ENCODE measurements at regions not wholly inside any gene's neighbourhood (a gene's known extent, or its start where the extent isn't known, plus 50 kb on each side); places are given as distances from the start of the nearest gene placed in this dataset.

DNA sequence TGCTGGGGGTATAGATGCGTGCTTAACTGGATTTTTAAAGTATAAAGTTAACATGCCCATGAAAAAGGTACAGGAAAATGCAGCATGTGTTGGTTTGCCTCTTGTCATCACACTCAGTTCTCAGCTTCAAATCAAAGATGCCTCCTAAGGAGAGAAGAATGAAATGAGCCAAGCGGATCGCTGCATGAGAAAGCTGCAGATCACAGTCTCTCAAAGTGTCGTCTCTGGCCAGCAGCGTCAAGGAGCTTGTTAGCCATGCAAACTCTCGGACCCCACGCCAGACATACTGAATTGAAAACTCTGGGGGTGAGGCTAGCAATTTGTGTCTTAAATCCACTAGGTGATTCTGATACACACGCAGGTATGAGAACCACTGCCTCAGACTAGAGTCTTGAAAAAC is 297.2 kb downstream of the AJAP1 start:
- no peak overlapping the region for H3K4me3 Mint-ChIP-seq
- peaks cover 19% of the 10 kb centered on the region for H3K9me3 Mint-ChIP-seq (ENCODE audit: low read depth)
- H3K27me3 Mint-ChIP-seq, result peaks cover 5% of the 10 kb centered on the region
- no peaks in the 10 kb centered on the region for H3K36me3 Mint-ChIP-seq
- no peak overlapping the region for H3K27ac Mint-ChIP-seq
- no peaks in the 10 kb centered on the region for H3K4me1 Mint-ChIP-seq (ENCODE audit: low read depth)

DNA sequence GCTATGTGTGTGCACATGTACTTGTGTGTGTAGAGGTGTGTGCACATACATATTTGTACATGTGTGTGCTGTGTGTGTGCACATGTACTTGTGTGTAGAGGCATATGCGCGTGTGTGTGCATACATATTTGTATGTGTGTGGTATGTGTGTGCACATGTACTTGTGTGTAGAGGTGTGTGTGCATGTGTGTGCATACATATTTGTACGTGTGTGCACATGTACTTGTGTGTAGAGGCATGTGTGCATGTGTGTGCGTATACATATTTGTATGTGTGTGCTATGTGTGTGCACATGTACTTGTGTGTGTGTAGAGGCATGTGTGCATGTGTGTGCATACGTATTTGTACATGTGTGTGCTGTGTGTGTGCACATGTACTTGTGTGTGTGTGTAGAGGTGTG is 291.9 kb downstream of the AJAP1 start:
- no peak overlapping the region for H3K4me3 Mint-ChIP-seq
- no peak overlapping the region for H3K27ac Mint-ChIP-seq
- no peaks in the 10 kb centered on the region for H3K9me3 Mint-ChIP-seq (ENCODE audit: low read depth)
- no peaks in the 10 kb centered on the region for H3K4me1 Mint-ChIP-seq (ENCODE audit: low read depth)
- peaks cover 15% of the 10 kb centered on the region for H3K27me3 Mint-ChIP-seq
- H3K36me3 Mint-ChIP-seq, result no peaks in the 10 kb centered on the region

DNA sequence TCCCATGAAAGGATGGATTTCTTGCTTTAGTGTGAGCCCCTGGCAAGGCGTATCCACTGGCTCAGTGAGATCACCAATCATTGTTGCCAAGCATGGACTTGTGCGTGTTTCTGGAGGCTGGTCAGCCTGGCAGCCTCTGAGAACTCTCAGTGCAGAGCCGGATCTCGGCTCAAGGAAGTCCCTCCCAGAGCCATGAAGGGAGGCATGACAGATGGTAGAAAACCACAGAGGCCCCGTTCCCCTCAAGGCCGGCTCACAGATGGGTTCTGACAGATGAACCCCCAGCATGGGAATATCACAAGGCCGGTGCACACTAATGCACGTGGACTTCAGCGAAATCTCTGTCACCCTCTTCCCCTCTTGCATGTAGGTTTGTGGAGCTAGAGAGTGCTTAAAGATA is 290.5 kb downstream of the AJAP1 start:
- Mint-ChIP-seq H3K4me3 (no peak overlapping the region), H3K9me3 (ENCODE audit: low read depth) (no peaks in the 10 kb centered on the region), H3K36me3 (no peaks in the 10 kb centered on the region), H3K4me1 (ENCODE audit: low read depth) (no peaks in the 10 kb centered on the region), H3K27ac (no peak overlapping the region), H3K27me3 (peaks cover 12% of the 10 kb centered on the region)

DNA sequence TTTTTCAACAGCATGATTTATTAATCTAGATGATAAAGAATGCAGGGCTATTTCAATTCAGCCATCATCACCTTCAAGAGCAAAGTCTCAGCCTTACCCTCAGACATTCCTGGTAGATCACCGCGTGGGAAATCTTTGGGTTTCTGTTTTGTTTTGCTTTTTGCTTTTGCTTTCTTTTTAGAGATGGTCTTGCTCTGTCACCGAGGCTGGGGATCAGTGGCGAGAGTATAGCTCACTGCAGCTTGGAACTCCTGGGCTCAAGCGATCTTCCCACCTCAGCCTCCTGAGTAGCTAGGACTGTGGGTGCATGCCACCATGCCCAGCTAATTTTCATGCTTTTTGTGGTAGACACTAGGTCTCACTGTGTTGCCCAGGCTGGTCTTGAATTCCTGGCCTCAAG is 289.7 kb downstream of the AJAP1 start:
- H3K36me3 Mint-ChIP-seq, result no peaks in the 10 kb centered on the region
- no peaks in the 10 kb centered on the region for H3K9me3 Mint-ChIP-seq (ENCODE audit: low read depth)
- peaks cover 12% of the 10 kb centered on the region for H3K27me3 Mint-ChIP-seq
- H3K4me3 Mint-ChIP-seq, result no peak overlapping the region
- H3K27ac Mint-ChIP-seq, result no peak overlapping the region
- no peaks in the 10 kb centered on the region for H3K4me1 Mint-ChIP-seq (ENCODE audit: low read depth)

DNA sequence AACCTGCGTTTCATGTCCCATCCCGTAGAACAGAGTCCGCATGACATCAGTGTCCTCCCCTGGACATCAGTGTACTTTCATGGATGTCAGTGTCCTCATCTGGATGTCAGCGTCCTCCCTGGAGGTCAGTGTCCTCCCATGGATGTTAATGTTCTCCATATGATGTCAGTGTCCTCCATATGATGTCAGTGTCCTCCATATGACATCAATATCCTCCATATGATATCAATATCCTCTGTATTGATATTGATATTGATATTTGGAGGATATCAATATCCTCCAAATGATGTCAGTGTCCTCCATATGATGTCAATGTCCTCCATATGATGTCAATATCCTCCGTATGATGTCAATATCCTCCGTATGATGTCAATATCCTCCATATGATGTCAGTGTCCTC is 284.9 kb downstream of the AJAP1 start:
- H3K4me1 Mint-ChIP-seq (ENCODE audit: low read depth), result no peaks in the 10 kb centered on the region
- peaks cover 6% of the 10 kb centered on the region for H3K27me3 Mint-ChIP-seq
- no peaks in the 10 kb centered on the region for H3K9me3 Mint-ChIP-seq (ENCODE audit: low read depth)
- H3K36me3 Mint-ChIP-seq, result no peaks in the 10 kb centered on the region
- no peak overlapping the region for H3K4me3 Mint-ChIP-seq
- H3K27ac Mint-ChIP-seq, result no peak overlapping the region

DNA sequence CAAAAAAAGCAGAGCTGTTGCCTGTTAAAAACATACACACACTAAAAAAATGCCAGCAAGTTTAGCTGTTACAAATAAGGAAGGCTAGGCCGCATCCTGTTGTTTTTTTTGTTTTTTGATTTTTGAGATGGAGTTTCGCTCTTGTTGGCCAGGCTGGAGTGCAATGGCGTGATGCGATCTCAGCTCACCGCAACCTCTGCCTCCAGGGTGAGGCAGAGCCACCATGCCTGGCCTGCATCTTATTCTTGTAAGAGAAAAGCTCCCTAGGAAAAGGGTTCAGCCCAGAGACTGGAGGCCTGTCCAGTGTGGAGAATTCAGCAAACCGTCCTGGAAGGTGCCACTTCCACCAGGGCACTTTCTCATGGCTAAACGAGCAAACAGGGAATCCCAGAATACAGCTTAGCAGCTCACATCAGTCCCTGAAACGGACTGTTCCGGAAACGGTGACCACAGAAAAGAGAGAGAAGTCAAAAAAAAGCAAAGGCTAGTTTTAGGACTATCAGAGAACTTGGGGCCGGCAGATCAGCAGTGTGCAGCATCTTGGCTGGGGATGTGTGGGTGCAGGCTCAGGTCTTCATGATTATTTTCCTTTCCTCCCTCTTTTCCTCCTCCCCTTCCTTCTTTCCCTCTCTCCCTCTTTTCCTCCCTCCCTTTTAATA is 283.6 kb downstream of the AJAP1 start:
- Mint-ChIP-seq H3K4me3 (no peak overlapping the region), H3K27me3 (peaks cover 2% of the 10 kb centered on the region), H3K36me3 (no peaks in the 10 kb centered on the region), H3K27ac (no peak overlapping the region), H3K9me3 (ENCODE audit: low read depth) (no peaks in the 10 kb centered on the region), H3K4me1 (ENCODE audit: low read depth) (no peaks in the 10 kb centered on the region)

DNA sequence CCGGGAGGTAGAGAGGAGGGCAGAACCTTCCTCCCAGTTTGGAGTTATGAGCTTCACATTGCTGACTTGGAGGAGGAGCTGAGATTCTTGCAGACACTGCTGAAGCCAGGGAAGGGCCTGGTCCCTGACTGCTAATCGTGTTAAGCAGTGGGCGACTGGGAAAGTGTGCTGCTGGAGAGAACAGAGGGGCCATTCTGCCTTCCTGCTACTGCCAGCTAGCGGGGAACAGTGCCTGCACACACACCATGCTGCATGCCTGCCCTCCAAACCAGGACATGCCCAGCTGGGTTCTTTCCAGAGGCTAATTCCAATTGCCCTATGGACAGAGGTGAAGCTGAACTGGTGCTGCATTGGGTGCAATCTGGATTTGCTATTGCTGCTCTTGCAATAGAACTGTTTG is 281.4 kb downstream of the AJAP1 start:
- Mint-ChIP-seq H3K4me1 (ENCODE audit: low read depth) (no peaks in the 10 kb centered on the region), H3K27ac (no peak overlapping the region), H3K27me3 (no peaks in the 10 kb centered on the region), H3K9me3 (ENCODE audit: low read depth) (no peaks in the 10 kb centered on the region), H3K4me3 (no peak overlapping the region), H3K36me3 (no peaks in the 10 kb centered on the region)

DNA sequence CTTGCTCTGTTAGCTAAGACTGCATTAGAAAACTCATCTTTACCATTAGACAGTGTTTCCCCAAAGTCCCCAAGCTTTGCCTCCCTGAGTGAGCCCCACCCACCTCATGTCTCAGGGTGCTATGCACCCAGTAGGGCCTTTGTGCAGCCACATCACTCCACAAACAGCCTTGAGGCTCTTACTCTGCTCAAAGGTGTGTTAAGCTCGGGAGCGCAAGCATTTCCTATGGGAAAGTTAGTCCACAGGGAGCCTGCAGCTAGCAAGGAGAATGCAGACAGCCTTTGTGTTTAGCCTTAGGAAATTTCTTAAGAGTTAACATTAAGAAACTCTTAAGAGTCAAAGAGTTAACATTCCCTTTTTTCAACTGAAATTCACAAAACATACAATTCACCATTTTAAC is 278.8 kb downstream of the AJAP1 start:
- no peaks in the 10 kb centered on the region for H3K27me3 Mint-ChIP-seq
- no peaks in the 10 kb centered on the region for H3K9me3 Mint-ChIP-seq (ENCODE audit: low read depth)
- H3K27ac Mint-ChIP-seq, result no peak overlapping the region
- H3K4me1 Mint-ChIP-seq (ENCODE audit: low read depth), result no peaks in the 10 kb centered on the region
- H3K4me3 Mint-ChIP-seq, result no peak overlapping the region
- no peaks in the 10 kb centered on the region for H3K36me3 Mint-ChIP-seq

DNA sequence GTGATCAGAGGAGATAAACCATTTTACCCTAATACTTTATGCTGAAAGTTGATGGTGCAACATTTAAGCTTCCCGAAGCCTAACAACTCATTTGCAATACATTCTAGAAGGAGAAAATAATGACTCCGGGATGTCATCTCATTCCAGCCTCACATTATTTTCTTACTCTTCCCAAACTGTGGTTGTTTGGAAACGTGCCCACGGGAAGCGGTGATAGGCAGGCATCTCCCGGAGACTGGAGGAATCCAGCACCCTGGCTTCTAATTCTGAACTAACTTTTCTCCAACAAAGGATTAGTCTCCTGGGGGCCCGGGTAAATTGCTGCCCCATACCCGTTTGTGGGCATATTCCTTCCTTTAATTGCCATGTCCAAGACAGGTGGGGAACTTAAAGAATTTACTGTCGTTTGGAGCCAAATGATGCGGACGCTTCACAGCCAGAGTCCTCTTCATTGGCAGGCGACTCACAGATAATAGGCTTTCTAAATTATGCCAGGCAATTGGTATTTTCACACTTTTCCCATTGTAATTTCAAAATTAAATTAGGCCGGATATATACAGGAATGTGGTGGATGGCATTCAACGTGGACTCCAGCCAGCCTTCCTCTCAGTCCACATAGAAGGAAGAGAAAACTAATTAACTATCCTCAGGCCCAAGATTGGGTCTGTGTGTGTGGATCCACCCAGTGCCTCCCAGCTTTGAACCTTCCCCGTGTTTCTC is 278.1 kb downstream of the AJAP1 start:
- Mint-ChIP-seq H3K36me3 (no peaks in the 10 kb centered on the region), H3K9me3 (ENCODE audit: low read depth) (no peaks in the 10 kb centered on the region), H3K27ac (no peak overlapping the region)

DNA sequence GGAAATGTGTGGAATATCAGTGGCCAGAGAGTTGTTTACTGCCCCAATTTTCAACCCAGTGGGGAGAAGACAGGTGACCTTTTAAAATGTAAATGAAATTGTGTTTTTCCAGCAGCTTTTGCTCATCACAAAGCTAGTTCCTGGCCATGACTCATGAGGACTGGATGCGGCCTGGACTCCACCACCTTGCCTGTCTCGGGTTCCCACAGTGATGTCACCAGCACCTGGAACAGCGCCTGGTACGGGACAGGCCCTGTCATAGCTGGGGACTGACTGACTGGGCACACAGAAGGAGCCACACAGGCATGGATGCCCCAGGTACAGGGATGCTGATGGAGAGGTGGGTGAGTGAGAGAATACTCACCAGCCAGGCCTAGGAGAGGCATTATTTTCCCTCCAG is 277.1 kb downstream of the AJAP1 start:
- no peaks in the 10 kb centered on the region for H3K4me1 Mint-ChIP-seq (ENCODE audit: low read depth)
- no peaks in the 10 kb centered on the region for H3K9me3 Mint-ChIP-seq (ENCODE audit: low read depth)
- H3K36me3 Mint-ChIP-seq, result no peaks in the 10 kb centered on the region
- H3K27me3 Mint-ChIP-seq, result no peaks in the 10 kb centered on the region
- no peak overlapping the region for H3K27ac Mint-ChIP-seq
- H3K4me3 Mint-ChIP-seq, result no peak overlapping the region

More for the DNA sequence above, 278.1 kb downstream of the AJAP1 start:
- Mint-ChIP-seq H3K4me3 (no peak overlapping the region), H3K27me3 (no peaks in the 10 kb centered on the region), H3K4me1 (ENCODE audit: low read depth) (no peaks in the 10 kb centered on the region)

DNA sequence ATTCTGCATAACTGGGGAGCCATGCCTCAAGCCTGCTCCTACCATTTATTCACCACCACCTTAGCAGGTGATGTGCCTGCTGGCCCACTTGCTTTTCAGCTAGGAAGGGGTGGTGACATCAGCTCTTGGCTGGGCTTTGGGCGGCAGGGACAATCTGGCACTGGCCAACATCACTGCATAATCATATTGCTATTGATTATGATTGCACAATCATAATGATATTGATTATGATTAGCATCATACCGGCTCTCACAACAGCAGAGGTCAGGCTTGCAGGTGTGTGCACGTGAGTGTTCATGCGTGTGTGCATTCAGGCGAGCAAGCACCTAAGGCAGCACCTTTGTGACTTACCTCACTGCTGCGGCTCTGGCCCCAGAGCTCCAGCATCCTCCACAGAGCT is 273.8 kb downstream of the AJAP1 start:
- no peaks in the 10 kb centered on the region for H3K4me1 Mint-ChIP-seq (ENCODE audit: low read depth)
- H3K36me3 Mint-ChIP-seq, result no peaks in the 10 kb centered on the region
- H3K27ac Mint-ChIP-seq, result no peak overlapping the region
- no peaks in the 10 kb centered on the region for H3K27me3 Mint-ChIP-seq
- H3K4me3 Mint-ChIP-seq, result no peak overlapping the region
- H3K9me3 Mint-ChIP-seq (ENCODE audit: low read depth), result no peaks in the 10 kb centered on the region

DNA sequence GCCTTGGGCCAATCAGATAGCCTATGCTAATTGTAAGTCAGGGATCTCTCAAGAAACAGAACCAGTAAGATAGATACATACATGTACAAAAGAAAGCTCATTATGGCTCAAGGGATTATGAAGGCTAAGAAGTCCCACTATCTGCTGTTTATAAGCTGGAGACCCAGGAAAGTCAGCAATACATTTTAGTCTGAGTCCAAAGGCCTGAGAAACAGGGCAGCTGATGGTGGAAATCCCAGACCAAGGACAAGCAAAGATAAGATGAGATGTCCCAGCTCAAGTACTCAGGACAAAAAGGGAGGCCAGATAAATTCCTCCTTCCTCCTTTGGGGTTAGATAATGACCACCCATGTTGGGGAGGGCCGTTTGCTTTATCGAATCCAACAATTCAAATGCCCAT is 269.9 kb downstream of the AJAP1 start:
- no peaks in the 10 kb centered on the region for H3K4me1 Mint-ChIP-seq (ENCODE audit: low read depth)
- H3K36me3 Mint-ChIP-seq, result no peaks in the 10 kb centered on the region
- peaks cover 9% of the 10 kb centered on the region for H3K9me3 Mint-ChIP-seq (ENCODE audit: low read depth)
- peaks cover 3% of the 10 kb centered on the region for H3K27me3 Mint-ChIP-seq
- no peak overlapping the region for H3K4me3 Mint-ChIP-seq
- H3K27ac Mint-ChIP-seq, result no peak overlapping the region

DNA sequence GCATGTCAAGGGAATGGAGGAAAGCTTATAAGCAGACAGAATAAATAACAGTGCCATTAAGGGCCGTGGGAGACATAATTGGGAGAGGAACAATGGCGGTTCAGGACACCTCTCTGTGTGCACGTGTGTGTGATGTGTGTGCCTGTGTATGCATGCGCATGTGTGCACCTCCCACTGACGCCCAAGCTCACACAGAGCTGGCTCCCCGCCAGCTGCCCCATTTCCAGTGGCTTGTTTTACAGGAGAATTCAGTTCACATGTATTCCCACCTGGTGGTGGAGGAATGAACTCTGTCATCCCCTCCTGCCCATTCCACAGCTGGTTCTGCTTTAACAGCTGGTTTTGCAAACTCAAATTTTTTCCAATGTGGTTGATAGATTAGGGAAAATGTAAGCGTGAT is 262.2 kb downstream of the AJAP1 start:
- Mint-ChIP-seq H3K4me3 (no peak overlapping the region), H3K27me3 (peaks cover 6% of the 10 kb centered on the region), H3K4me1 (ENCODE audit: low read depth) (no peaks in the 10 kb centered on the region), H3K9me3 (ENCODE audit: low read depth) (peaks cover 13% of the 10 kb centered on the region), H3K36me3 (no peaks in the 10 kb centered on the region), H3K27ac (no peak overlapping the region)

DNA sequence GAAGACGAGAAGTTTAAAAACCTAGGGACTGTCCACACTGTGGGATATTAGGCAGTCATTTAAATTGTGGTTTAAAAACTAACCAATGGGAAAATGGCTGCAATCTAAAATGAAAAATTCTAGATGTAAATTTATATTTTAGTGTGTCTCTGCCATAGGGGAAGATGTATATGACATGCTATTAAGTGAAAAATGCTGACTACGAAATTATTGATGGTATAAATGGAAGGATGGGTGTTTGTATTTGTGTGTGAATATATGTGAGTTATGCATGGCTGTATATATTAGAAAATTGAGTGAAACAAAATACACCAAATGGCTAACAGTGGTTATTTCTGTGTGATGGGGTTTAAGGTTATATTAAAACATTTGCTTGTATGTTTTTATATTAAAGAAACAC is 260.7 kb downstream of the AJAP1 start:
- H3K4me1 Mint-ChIP-seq (ENCODE audit: low read depth), result no peaks in the 10 kb centered on the region
- no peak overlapping the region for H3K27ac Mint-ChIP-seq
- H3K9me3 Mint-ChIP-seq (ENCODE audit: low read depth), result peaks cover 12% of the 10 kb centered on the region
- no peak overlapping the region for H3K4me3 Mint-ChIP-seq
- H3K27me3 Mint-ChIP-seq, result peaks cover 3% of the 10 kb centered on the region
- no peaks in the 10 kb centered on the region for H3K36me3 Mint-ChIP-seq

DNA sequence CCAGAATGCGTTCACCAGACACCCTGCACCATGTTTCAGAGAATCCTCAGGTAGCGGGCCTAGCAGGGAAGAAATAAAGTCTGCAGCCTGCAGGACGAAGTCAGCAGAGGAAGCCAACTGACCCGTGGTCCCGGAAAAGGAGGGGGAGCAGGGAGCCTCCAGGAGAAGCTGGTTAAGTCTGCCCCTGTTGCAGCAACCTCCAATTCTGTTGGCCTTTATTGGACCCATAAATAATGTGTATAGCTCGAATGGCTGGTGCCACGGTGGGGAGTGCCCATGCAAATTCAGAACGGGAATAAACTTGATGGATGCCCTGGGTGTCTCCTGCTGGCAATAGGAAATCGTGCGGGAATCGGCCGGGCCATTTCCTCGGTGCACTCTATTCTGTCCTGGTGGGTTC is 254.1 kb downstream of the AJAP1 start:
- H3K4me3 Mint-ChIP-seq, result no peak overlapping the region
- H3K9me3 Mint-ChIP-seq (ENCODE audit: low read depth), result peaks cover 4% of the 10 kb centered on the region
- H3K4me1 Mint-ChIP-seq (ENCODE audit: low read depth), result no peaks in the 10 kb centered on the region
- H3K36me3 Mint-ChIP-seq, result no peaks in the 10 kb centered on the region
- no peaks in the 10 kb centered on the region for H3K27me3 Mint-ChIP-seq
- H3K27ac Mint-ChIP-seq, result no peak overlapping the region

DNA sequence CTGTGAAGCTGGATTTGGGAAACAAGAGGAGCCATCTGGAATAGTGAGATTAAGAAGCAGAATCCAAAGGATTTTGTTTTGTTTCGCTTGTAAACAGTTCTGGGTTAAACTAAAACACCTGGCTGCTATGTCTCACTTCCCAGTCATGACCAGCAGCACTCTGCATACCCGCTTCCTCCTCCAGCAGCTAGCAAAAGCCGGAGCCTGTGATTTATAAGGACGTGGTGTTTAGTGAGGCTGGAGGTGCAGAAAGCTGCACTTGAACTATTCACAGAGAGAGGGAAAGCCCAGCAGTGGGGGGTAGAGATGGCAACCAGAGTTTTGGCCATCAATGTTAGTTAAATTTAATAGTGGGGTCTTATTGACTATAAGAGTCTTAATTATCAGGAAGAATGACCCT is 240.2 kb downstream of the AJAP1 start:
- H3K36me3 Mint-ChIP-seq, result peaks cover 4% of the 10 kb centered on the region
- H3K27me3 Mint-ChIP-seq, result peaks cover 22% of the 10 kb centered on the region
- H3K4me3 Mint-ChIP-seq, result no peak overlapping the region
- H3K9me3 Mint-ChIP-seq (ENCODE audit: low read depth), result peaks cover 10% of the 10 kb centered on the region
- H3K27ac Mint-ChIP-seq, result no peak overlapping the region
- H3K4me1 Mint-ChIP-seq (ENCODE audit: low read depth), result no peaks in the 10 kb centered on the region

All from activated naive CD8-positive, alpha-beta T cell (primary cell).